DOHH2 (cell line): ENCODE measurements at regions not wholly inside any gene's neighbourhood (a gene's known extent, or its start where the extent isn't known, plus 50 kb on each side); places are given as distances from the start of the nearest gene placed in this dataset.
"Not testable (repeated sequence)": the region's sequence is repeated elsewhere in the genome, so short reads cannot be mapped to it uniquely, and the experiment has no call there.

Experiments
- H3F3A ChIP-seq: fragments of 200-600 bp; sonication (generic), shearing (Covaris generic); 2 replicates; pipeline ENCODE4 v1.6.0; 2016; ENCODE audit warnings: antibody characterized with exemption, mild to moderate bottlenecking; ENCODE audit not compliant: control insufficient read depth, insufficient read depth
- H3K27ac ChIP-seq: fragments of 200-600 bp; sonication (generic); 2 replicates; pipeline ENCODE4 v1.5.1; 2014; ENCODE audit warnings: low read depth, mild to moderate bottlenecking, low read length, moderate library complexity
- H3K27me3 ChIP-seq: fragments of 200-600 bp; sonication (generic); 2 replicates; pipeline ENCODE4 v1.6.1; 2014; ENCODE audit warnings: mild to moderate bottlenecking, low read length, mixed read lengths; ENCODE audit not compliant: control insufficient read depth
- H3K36me3 ChIP-seq: fragments of 200-600 bp; sonication (generic); 2 replicates; pipeline ENCODE4 v1.6.1; 2014; ENCODE audit warnings: mild to moderate bottlenecking, low read length, moderate library complexity, mixed read lengths; ENCODE audit not compliant: control insufficient read depth
- H3K4me1 ChIP-seq: fragments of 200-600 bp; sonication (generic); 2 replicates; pipeline ENCODE4 v1.6.1; 2014; ENCODE audit warnings: mild to moderate bottlenecking, low read length, mixed read lengths; ENCODE audit not compliant: control insufficient read depth
- H3K4me2 ChIP-seq: fragments of 200-600 bp; sonication (generic); 2 replicates; pipeline ENCODE4 v1.6.0; 2014; ENCODE audit warnings: mild to moderate bottlenecking, low read length, moderate library complexity
- H3K4me3 ChIP-seq: fragments of 200-600 bp; sonication (generic); 2 replicates; pipeline ENCODE4 v1.5.1; 2014; ENCODE audit warnings: mild to moderate bottlenecking, low read length, mixed read lengths
- H3K79me2 ChIP-seq: fragments of 200-600 bp; sonication (generic); 2 replicates; pipeline ENCODE4 v1.6.1; 2014; ENCODE audit warnings: mild to moderate bottlenecking, low read length, mixed read lengths; ENCODE audit not compliant: control insufficient read depth
- H3K9me2 ChIP-seq: fragments of 200-600 bp; sonication (generic); replicated peaks from 2 replicates; pipeline ENCODE4 v1.6.1; 2014; ENCODE audit warnings: mild to moderate bottlenecking, low read length, mixed read lengths; ENCODE audit not compliant: control insufficient read depth
- H3K9me3 ChIP-seq: fragments of 200-600 bp; sonication (generic); 2 replicates; pipeline ENCODE4 v1.6.1; 2014; ENCODE audit warnings: antibody characterized with exemption, low read length, mixed read lengths; ENCODE audit not compliant: control insufficient read depth, insufficient read depth
- H4K20me1 ChIP-seq: fragments of 200-600 bp; sonication (generic); 2 replicates; pipeline ENCODE4 v1.6.0; 2014; ENCODE audit warnings: low read depth, mild to moderate bottlenecking, antibody characterized with exemption, low read length, moderate library complexity; ENCODE audit not compliant: control insufficient read depth, insufficient read depth
- EZH2phosphoT487 ChIP-seq: fragments of 200-600 bp; sonication (generic); IDR thresholded peaks from 2 replicates; pipeline ENCODE4 v1.6.1; 2017; ENCODE audit warnings: borderline replicate concordance, mild to moderate bottlenecking, antibody characterized with exemption, low read length, moderate library complexity, mixed read lengths
- TF ChIP-seq, protein P1 (sequence below): fragments of 200-600 bp; sonication (generic); IDR thresholded peaks from one replicate; pipeline ENCODE4 v1.5.1; 2014; ENCODE audit warnings: antibody characterized with exemption, mild to moderate bottlenecking, low read depth, low read length; ENCODE audit not compliant: poor library complexity, severe bottlenecking

DNA sequence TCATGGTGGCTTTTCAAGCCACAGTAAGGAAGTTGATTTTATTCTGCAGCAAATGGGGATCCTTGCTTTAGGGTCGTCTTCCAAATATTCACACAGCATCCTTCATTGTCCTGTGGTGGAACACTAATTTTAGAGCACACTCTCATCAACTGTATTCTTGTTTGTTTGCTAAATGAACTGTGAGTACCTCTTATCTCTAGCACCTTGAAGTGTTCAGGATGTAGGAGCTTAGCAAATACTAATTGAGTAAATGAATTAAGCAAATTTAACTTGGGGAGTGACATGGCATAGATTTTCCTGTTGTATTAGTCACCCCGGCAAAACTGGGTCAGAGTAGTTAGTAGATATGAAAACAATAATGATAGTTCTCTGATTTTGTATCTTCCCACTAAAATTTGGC, 156.9 kb downstream of the UBE2NL start:
- Histone ChIP-seq H3F3A (no peaks in the 10 kb centered on the region), H3K27me3 (no peaks in the 10 kb centered on the region), H4K20me1 (no peaks in the 10 kb centered on the region), H3K79me2 (no peaks in the 10 kb centered on the region), H3K27ac (no peak overlapping the region), H3K9me3 (no peaks in the 10 kb centered on the region), H3K4me3 (no peak overlapping the region), H3K36me3 (no peaks in the 10 kb centered on the region), H3K9me2 (no peaks in the 10 kb centered on the region), H3K4me1 (no peaks in the 10 kb centered on the region), H3K4me2 (no peak overlapping the region)
- TF ChIP-seq, protein P1, sequence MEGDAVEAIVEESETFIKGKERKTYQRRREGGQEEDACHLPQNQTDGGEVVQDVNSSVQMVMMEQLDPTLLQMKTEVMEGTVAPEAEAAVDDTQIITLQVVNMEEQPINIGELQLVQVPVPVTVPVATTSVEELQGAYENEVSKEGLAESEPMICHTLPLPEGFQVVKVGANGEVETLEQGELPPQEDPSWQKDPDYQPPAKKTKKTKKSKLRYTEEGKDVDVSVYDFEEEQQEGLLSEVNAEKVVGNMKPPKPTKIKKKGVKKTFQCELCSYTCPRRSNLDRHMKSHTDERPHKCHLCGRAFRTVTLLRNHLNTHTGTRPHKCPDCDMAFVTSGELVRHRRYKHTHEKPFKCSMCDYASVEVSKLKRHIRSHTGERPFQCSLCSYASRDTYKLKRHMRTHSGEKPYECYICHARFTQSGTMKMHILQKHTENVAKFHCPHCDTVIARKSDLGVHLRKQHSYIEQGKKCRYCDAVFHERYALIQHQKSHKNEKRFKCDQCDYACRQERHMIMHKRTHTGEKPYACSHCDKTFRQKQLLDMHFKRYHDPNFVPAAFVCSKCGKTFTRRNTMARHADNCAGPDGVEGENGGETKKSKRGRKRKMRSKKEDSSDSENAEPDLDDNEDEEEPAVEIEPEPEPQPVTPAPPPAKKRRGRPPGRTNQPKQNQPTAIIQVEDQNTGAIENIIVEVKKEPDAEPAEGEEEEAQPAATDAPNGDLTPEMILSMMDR: no peak
- TF ChIP-seq EZH2phosphoT487: no peak

DNA sequence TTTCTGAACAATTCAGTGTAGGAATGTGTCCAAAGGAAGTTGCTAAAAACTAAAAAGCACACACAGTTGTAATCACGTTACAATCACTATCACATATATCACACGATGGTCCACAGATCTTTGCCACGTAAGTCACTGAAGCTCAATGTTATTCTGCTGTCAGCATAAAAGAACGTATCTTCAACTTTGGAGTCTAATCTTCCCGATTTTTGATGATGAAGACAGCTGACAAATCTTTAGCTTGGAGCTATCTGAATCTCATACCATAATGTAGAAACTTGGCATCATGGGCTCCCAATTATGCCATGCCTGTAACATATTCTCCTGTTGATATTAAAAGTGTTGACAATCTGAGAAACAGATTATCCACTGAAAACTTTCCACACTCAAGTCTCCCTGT, 158.4 kb downstream of the UBE2NL start:
- Histone ChIP-seq H3K27ac (no peak overlapping the region), H3K4me3 (no peak overlapping the region), H3K36me3 (no peaks in the 10 kb centered on the region), H3K4me2 (no peak overlapping the region), H4K20me1 (no peaks in the 10 kb centered on the region), H3K4me1 (no peaks in the 10 kb centered on the region), H3K9me2 (no peaks in the 10 kb centered on the region), H3K79me2 (no peaks in the 10 kb centered on the region), H3K9me3 (no peaks in the 10 kb centered on the region), H3F3A (no peaks in the 10 kb centered on the region), H3K27me3 (no peaks in the 10 kb centered on the region)
- TF ChIP-seq, protein P1: no peak
- TF ChIP-seq EZH2phosphoT487: no peak

DNA sequence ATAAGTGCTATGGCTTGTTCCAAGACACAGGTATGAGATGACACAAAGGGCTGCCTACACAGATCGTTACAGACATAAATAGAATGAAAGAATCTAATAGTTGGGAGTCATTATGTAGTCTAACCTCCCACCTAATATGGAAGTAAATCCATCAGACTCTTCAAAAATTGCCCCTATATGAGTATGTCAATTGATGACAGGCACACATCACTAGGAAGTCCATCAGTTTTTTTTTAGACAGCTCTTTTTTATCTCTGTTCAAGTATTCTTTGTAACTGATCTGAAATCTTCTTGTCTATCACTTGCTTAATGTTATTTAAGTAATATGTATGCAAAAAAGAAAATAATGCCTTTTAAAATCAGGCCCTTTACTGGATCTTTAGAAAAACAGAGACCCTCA, 191.6 kb downstream of the UBE2NL start:
- Histone ChIP-seq H3K9me2 (no peaks in the 10 kb centered on the region), H3K4me3 (no peak overlapping the region), H3K4me1 (no peaks in the 10 kb centered on the region), H3K4me2 (no peak overlapping the region), H3K27ac (no peak overlapping the region), H3K27me3 (no peaks in the 10 kb centered on the region), H3K9me3 (no peaks in the 10 kb centered on the region), H3K36me3 (no peaks in the 10 kb centered on the region), H3F3A (no peaks in the 10 kb centered on the region), H4K20me1 (no peaks in the 10 kb centered on the region), H3K79me2 (no peaks in the 10 kb centered on the region)
- TF ChIP-seq, protein P1: no peak
- no peak for TF ChIP-seq EZH2phosphoT487

DNA sequence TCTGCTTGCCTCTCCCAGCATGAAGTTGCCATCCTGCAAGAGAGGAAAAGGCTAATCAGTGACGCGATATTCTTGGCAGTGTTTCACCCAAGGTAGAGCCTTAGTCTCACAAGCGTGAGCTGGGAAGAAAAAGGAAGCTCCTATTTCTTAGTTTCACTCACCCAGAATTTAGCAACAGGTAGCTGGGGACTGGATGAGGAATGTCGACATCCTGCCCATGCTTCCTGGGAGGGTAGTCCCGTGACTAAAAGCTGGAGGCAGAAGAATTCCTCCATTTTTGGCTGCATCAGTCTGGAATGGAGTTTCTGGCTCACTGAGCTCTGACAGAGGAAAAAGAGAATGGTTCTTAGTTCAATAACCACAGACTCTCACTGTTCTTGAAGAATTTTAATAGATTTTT, 198.4 kb downstream of the UBE2NL start:
- not testable (repeated sequence) for H3K4me2 ChIP-seq, H3K27ac ChIP-seq, H3K4me3 ChIP-seq, H3K79me2 ChIP-seq, H3F3A ChIP-seq, H3K4me1 ChIP-seq, H3K9me2 ChIP-seq, H3K9me3 ChIP-seq, H4K20me1 ChIP-seq, H3K27me3 ChIP-seq, H3K36me3 ChIP-seq

DNA sequence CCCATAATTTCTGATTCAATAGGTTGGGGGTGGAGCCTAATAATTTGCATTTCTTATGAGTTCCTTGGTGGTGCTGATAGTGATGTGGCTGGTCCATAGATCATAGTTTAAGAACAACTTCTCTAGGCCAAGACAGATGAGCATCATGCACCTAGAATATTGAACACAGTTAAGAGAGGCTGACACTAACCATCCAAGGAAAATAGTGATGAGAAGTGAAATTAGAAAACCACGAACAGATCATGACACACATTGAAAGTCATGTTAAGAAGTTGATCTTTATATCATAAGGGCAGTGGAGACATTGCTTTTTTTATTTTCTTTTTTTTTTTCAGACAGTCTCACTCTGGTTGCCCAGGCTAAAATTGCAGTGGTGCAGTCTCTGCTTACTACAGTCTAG, 205.8 kb downstream of the UBE2NL start:
- not testable (repeated sequence) for H3K27me3 ChIP-seq

DNA sequence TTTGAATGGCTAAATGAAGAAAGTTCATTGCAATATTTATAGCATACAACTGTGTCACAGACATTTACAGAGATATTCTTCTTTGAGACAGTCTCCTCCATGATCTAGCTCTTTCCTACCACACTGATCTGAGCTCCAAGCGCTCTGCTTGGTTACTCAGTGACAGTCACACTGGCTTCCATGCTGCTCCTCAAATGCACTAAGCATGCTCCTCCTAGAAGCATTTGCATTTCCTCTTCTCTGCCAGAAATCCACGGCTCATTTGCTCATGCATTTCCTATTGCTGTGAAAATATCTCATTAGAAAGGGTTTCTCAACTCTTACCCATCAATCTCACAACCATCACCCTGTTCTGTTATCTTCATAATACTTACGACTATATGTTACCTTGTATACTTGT, 208.2 kb downstream of the UBE2NL start:
- not testable (repeated sequence) for H3K27ac ChIP-seq, H3K4me2 ChIP-seq, H3K4me3 ChIP-seq, H3K27me3 ChIP-seq, H3K9me3 ChIP-seq, H3K9me2 ChIP-seq, H3F3A ChIP-seq, H3K36me3 ChIP-seq, H4K20me1 ChIP-seq, H3K4me1 ChIP-seq, H3K79me2 ChIP-seq

More for the DNA sequence above, 205.8 kb downstream of the UBE2NL start:
- H3K9me3 ChIP-seq, H3K4me3 ChIP-seq, H3K4me2 ChIP-seq, H3K79me2 ChIP-seq, H3K9me2 ChIP-seq, H3K36me3 ChIP-seq, H4K20me1 ChIP-seq, H3F3A ChIP-seq, H3K4me1 ChIP-seq, H3K27ac ChIP-seq: not testable (repeated sequence)
